GM19467 (cell line): ENCODE measurements at regions not wholly inside any gene's neighbourhood (a gene's known extent, or its start where the extent isn't known, plus 50 kb on each side); places are given as distances from the start of the nearest gene placed in this dataset.
A peak's percentile ranks its signal among the peaks of the same experiment; 100 is the strongest.

Experiments
- ATAC-seq: cut with Tn5 transposase; IDR thresholded peaks from one replicate; pipeline ENCODE4 v1.9.1; 2021; ENCODE audit warnings: mild to moderate bottlenecking, moderate library complexity; ENCODE audit not compliant: unreplicated experiment

DNA sequence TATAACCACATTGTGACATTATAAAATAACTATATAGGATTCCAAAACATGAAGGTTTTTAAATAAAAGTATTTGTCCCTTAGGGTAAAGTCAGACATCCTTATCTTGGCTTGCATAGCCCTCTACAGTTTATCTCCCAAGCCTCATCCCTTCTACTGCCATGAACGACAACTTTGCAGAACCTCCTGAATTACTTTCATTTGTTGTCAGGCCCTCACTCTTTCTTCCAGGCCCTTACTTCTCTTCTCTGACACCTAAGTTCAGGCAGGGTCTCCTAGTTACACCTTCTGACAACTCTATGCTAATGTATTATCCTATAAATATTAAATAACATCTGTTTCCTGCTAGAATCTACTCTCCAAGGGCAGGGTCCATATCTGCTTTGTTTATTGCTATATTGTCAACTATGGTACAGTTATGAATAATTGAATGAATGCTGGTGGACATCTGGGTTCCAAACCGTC lies 115.7 kb upstream of the MDM1 start:
- ATAC-seq = no peak

- ATAC-seq = no peak
Observed at GRCh38 chr12:68449196-68449595, 117.0 kb upstream of the MDM1 start.

DNA sequence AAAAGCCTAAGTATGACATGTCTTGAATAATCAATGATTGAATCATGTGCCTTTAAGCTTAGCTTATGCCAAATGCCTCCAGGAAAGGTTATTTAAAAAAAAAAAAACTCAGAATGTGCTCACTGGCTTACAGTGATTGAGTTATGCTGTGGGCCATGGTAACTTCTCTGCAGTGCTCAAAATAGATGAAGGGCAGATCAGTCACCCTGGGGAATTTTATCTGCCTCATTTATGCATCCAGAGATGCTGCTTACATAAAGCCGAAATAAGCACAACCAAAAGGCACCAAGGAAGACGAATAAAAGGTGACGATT lies 118.7 kb upstream of the MDM1 start:
- ATAC-seq = no peak

GRCh38 chr12:68451261-68452077 lies 119.3 kb upstream of the MDM1 start:
- peak; percentile 53 for ATAC-seq

GRCh38 chr12:68452078-68452715 lies 120.0 kb upstream of the MDM1 start:
- no peak for ATAC-seq

- no peak for ATAC-seq
Observed at GRCh38 chr12:68453278-68453677, 121.1 kb upstream of the MDM1 start.

DNA sequence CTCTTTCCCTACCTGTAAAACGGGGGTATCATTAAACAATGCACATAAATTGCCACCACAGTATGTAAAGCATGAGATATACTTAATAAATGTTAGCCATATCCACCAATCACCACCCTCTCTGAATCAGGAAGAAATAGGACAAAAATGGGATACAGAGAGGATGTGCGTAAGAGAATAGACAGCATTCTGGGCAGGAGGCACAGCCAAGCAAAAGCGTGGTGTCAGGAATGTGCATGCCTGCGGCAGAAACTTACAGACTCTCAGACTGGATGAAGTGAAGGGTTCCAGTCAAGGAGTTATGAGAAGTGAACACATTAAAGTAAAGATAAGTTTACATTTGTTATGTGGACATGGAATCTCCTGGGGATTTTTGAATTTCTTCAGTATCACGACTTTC lies 121.7 kb upstream of the MDM1 start:
- ATAC-seq = no peak

DNA sequence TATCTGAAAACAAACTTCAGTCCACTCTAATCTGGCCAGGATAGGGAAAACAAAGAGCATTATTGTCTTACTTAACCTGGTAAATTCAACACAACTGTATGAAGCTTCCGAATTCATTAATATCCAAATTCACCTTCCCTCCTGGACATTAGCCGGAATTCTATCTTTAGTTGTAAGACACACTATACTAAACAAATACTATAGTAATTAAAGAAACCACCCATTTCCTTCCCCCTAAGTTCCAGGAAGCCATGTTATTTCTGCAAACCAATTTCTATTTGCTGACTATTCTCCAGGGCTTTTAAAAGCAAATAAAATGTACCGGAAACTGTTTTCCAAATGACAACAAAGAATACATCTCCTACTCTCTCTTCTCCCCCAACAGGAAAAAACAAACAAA lies 122.7 kb upstream of the MDM1 start:
- ATAC-seq = no peak

DNA sequence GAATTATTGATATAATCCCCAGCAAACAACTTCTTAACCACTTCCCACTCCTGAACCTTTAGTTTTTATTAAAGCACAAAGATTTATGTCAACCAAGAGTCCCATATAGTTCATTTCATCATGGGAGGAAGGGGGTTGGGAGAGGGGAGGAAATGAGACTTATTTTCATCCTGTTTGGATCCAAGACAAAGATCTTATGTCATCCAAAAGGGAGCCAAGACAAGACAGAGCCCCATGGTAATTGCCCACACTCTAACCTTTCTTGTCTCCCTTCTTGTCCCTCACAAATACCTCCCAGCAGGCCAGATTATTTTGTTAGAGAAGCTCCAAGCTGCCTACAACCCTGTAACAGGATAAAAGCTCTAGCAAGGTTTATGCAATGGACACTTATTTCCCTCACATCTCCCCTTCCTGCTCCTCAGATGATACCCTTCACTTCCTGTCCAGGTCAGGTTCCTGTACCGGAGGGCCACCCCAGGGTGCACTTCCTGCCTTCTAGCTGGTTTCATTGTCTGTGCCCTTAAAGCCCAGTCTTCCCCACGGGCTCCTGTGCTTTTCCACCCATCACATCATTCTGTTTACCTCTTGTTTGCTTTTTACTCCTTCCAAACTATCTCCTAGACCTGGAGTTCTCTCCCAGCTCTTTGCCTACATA lies 123.7 kb upstream of the MDM1 start:
- no peak for ATAC-seq

GRCh38 chr12:68458866-68459265 lies 126.7 kb upstream of the MDM1 start:
- no peak for ATAC-seq

DNA sequence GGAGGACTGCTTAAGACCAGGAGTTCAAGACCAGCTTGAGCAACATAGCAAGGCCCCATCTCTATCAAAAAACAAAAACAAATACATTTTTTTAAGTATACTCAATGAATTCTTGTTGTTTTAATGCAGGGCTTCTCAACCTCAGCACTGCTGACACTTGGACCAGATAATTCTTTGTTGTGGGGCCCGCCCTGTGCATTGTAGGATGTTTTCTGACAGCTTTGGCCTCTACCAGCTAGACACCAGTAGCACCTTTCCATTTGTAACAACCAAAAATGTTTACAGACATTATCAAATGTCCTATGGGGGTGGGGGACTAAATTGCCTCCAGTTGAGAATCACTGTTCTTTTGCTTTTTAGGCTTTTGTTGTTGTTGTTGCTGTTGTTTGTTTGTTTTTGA lies 128.1 kb upstream of the MDM1 start:
- no peak for ATAC-seq

GRCh38 chr12:68461645-68462044 lies 129.5 kb upstream of the MDM1 start:
- no peak for ATAC-seq

DNA sequence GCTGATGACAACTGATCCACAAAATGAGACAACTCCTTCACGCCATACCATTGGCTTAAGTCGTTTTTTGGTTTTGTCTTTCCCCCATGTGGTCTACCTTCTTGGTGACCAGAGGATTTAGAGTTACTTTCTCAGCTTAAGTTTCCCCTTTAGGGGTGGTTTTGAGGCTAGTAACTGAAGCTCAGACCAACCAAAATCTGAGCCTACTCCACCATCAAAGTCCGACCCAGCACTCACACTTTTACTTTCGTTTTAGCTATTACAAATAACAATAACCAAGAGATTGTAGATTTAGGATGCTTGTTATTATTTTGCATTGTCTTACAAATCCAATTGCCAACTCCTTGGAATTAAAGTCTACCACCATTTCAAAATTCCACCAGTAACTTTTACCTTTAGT lies 130.6 kb upstream of the MDM1 start:
- ATAC-seq = no peak

DNA sequence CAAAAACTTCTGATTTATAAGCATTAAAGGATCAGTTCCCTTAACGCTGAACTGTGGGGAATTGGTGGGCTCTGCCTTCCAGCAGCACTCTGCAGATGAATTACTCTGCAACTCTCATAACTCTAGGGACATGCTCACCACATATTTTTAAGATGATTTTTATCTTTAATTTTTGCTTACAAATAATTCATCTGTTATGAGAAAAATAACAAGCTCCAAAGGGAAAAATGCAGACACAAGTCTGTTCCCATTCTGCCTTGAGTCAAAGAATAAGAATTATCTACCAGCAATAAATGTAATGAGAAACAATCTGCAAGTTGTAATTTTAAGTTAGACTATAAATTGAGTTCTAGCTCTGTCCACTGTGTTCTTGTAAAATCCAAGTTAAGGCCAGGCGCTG lies 133.1 kb upstream of the MDM1 start:
- ATAC-seq = no peak

DNA sequence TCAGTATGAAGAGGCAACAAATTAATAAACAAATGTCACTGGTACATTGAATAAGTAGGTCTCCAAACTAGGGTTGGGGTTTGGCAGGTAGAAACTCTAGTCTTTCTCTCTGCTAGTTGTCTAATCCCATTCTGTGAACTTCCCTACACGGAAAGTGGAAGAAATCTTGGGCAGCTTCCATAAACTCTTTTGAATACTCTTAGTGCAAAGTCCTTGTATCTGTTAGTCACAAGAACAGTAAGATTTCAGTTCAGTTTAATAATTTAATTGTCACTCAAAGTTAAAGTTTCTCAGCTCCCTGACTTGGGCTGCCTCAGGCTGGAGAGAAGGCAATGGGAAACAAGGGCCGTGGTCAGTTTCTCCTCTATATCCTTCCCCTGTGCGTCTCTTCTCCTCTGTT lies 135.4 kb upstream of the MDM1 start:
- ATAC-seq = no peak

GRCh38 chr12:68468036-68468435 lies 135.9 kb upstream of the MDM1 start:
- ATAC-seq = no peak

DNA sequence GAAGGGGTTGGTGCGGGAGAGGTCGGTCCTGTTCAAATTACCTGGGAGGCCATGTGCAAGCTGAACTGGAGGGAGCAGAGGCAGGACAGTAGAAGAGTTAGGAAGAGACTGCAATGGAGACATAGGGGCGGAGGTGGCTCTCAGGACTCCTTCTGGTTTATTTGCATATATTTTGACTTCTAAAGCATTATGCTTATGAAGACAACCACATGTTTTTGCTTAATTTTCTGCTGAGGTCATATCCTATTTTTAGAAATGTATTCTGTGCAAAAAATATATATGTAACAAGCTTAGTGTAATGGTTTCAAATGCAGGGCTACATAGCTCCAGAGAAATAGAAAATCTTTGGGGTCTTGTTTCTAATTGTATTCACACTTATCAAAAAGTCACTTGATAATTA lies 137.0 kb upstream of the MDM1 start:
- no peak for ATAC-seq

GRCh38 chr12:68470664-68471328 lies 138.6 kb upstream of the MDM1 start:
- no peak for ATAC-seq

DNA sequence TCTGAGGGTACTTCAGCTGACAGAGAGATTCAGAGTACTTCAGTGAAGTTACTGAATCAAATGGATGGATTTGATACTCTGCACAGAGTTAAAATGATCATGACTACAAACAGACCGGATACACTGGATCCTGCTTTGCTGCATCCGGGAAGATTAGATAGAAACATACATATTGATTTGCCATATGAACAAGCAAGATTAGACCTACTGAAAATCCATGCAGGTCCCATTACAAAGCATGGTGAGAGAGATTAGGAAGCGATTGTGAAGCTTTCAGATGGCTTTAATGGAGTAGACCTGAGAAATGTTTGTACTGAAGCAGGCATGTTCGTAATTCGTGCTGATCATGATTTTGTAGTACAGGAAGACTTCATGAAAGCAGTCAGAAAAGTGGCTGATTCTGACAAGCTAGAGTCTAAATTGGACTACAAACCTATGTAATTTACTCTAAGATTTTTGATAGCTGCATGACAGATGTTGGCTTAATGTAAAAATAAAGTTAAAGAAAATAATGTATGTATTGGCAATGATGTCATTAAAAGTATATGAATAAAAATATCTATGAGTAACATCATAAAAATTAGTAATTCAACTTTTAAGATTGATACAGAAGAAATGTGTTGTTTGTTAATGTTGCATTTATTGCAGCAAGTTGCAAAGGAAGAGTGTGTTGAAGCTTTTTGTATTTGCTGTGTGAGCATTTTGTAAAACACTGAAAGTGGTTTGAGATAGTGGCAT lies 136.1 kb upstream of the RAP1B start:
- no peak for ATAC-seq

- ATAC-seq = no peak
Observed at GRCh38 chr12:68476794-68477193, 133.9 kb upstream of the RAP1B start.

DNA sequence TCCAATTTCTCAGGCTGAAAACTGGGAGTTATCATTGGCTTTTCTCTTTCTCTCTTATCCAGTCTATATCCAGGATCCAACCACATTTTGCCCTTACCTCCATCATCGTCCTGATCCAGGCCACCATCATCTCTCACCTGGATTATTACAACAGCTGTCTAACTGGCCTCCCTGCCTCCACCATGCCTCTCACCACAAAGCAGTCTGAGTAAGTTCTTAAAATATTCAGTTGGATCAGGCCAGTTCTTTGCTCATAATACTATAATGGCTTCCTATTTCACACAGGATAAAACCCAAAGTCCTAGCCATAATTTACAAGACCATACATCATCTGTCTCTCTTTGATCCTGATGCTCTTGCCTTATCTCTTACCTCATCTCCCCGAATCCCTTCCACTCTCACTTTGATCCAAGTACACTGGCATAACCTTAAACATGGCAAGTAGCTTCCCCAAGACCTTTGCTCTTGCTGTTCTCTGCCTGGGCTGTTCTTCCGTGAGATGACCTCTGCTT lies 133.4 kb upstream of the RAP1B start:
- ATAC-seq = no peak
